Sciatic nerve (tissue), 2 donors: ENCODE measurements at regions not wholly inside any gene's neighbourhood (a gene's known extent, or its start where the extent isn't known, plus 50 kb on each side); places are given as distances from the start of the nearest gene placed in this dataset.
A peak's percentile ranks its signal among the peaks of the same experiment; 100 is the strongest.

Experiments used
- ATAC-seq: fragments of 200-7000 bp; cut with Tn5 transposase; one replicate; pipeline ENCODE4 v1.9.1; 2020; ENCODE audit warnings: mild to moderate bottlenecking, moderate library complexity
- DNase-seq: peaks from one replicate; pipeline ENCODE4 v3.0.0-alpha.2; 2020; ENCODE audit warnings: low spot score
- intact Hi-C: fragments of 100-400 bp; cut with DNase I; formaldehyde crosslinking; loops from one replicate; pipeline ENCODE4 v1.14.2; 2022
- donor health status: DM: no; HTN: no; CAD: no.
- donor health status: DM: no; HTN: no; CAD: no.

GRCh38 chr21:27759091-27759659 lies 792.3 kb upstream of the ADAMTS5 start:
- DNase-seq, result no peak
- no peak for ATAC-seq
- intact Hi-C loops, result no loop called here

GRCh38 chr21:27756191-27756590 lies 789.3 kb upstream of the ADAMTS5 start:
- intact Hi-C loops, result no loop called here
- ATAC-seq (no peak), DNase-seq (no peak)

- DNase-seq, result no peak
- peak; percentile 44 for ATAC-seq
- intact Hi-C loops, result no loop called here
Observed at GRCh38 chr21:27743971-27744564, 777.2 kb upstream of the ADAMTS5 start.

GRCh38 chr21:27741736-27742135 lies 774.8 kb upstream of the ADAMTS5 start:
- intact Hi-C loops, result no loop called here
- no peak for DNase-seq
- peak; percentile 68 for ATAC-seq

- intact Hi-C loops, result no loop called here
- DNase-seq, result no peak
- no peak for ATAC-seq
Observed at GRCh38 chr21:27740084-27740483, 773.2 kb upstream of the ADAMTS5 start.

GRCh38 chr21:27739187-27739586 lies 772.3 kb upstream of the ADAMTS5 start:
- intact Hi-C loops, result no loop called here
- DNase-seq (no peak), ATAC-seq (peak; percentile 55)

- ATAC-seq (no peak), DNase-seq (no peak)
- intact Hi-C loops, result no loop called here
Observed at GRCh38 chr21:27735699-27736098, 768.8 kb upstream of the ADAMTS5 start.

- ATAC-seq (no peak), DNase-seq (no peak)
- intact Hi-C loops, result no loop called here
Observed at GRCh38 chr21:27734146-27734545, 767.3 kb upstream of the ADAMTS5 start.

GRCh38 chr21:27725916-27726315 lies 759.0 kb upstream of the ADAMTS5 start:
- ATAC-seq (no peak), DNase-seq (no peak)
- intact Hi-C loops, result no loop called here

GRCh38 chr21:27722095-27722494 lies 755.2 kb upstream of the ADAMTS5 start:
- ATAC-seq (no peak), DNase-seq (no peak)
- intact Hi-C loops, result no loop called here

- intact Hi-C loops, result no loop called here
- DNase-seq (no peak), ATAC-seq (no peak)
Observed at GRCh38 chr21:27721675-27722074, 754.8 kb upstream of the ADAMTS5 start.

GRCh38 chr21:27719226-27719625 lies 752.3 kb upstream of the ADAMTS5 start:
- ATAC-seq, result no peak
- intact Hi-C loops, result no loop called here
- no peak for DNase-seq

GRCh38 chr21:27715131-27715530 lies 748.2 kb upstream of the ADAMTS5 start:
- ATAC-seq (no peak), DNase-seq (no peak)
- intact Hi-C loops, result no loop called here

GRCh38 chr21:27713154-27714109 lies 746.5 kb upstream of the ADAMTS5 start:
- no peak for ATAC-seq
- DNase-seq, result no peak
- intact Hi-C loops, result no loop called here

- no peak for ATAC-seq
- intact Hi-C loops, result no loop called here
- DNase-seq, result no peak
Observed at GRCh38 chr21:27704567-27705166, 737.8 kb upstream of the ADAMTS5 start.

GRCh38 chr21:27703791-27704190 lies 736.9 kb upstream of the ADAMTS5 start:
- intact Hi-C loops, result no loop called here
- DNase-seq (no peak), ATAC-seq (peak; percentile 68)

GRCh38 chr21:27700974-27701614 lies 734.2 kb upstream of the ADAMTS5 start:
- DNase-seq, result peak; percentile 93
- ATAC-seq, result peak; percentile 94
- intact Hi-C loops, result no loop called here

GRCh38 chr21:27695246-27695645 lies 728.4 kb upstream of the ADAMTS5 start:
- DNase-seq (no peak), ATAC-seq (no peak)
- intact Hi-C loops, result loop anchor here (10.0 kb wide), 1 partner anchor 830 kb away; no protein-coding TSS in a partner anchor

- DNase-seq (no peak), ATAC-seq (no peak)
- intact Hi-C loops, result loop anchor here (10.0 kb wide), 1 partner anchor 830 kb away; no protein-coding TSS in a partner anchor
Observed at GRCh38 chr21:27694667-27695066, 727.8 kb upstream of the ADAMTS5 start.
